Loucy (cell line): ENCODE measurements at regions not wholly inside any gene's neighbourhood (a gene's known extent, or its start where the extent isn't known, plus 50 kb on each side); places are given as distances from the start of the nearest gene placed in this dataset.

Experiments used
- H2AFZ ChIP-seq: fragments of 200-600 bp; sonication (generic); 2 replicates; pipeline ENCODE4 v1.6.0; 2016; ENCODE audit warnings: antibody characterized with exemption, mild to moderate bottlenecking, low read length, moderate library complexity
- H3F3A ChIP-seq: fragments of 200-600 bp; 2 replicates; pipeline ENCODE4 v1.6.0; 2016; ENCODE audit warnings: antibody characterized with exemption, low read depth, mild to moderate bottlenecking
- H3K27me3 ChIP-seq: fragments of 200-600 bp; sonication (generic); 2 replicates; pipeline ENCODE4 v1.6.1; 2014; ENCODE audit warnings: low read length, mild to moderate bottlenecking; ENCODE audit not compliant: insufficient read depth, poor library complexity, severe bottlenecking
- H3K36me3 ChIP-seq: fragments of 200-600 bp; sonication (generic); 2 replicates; pipeline ENCODE4 v1.6.1; 2016; ENCODE audit warnings: low read length; ENCODE audit not compliant: insufficient read depth
- H3K4me1 ChIP-seq: fragments of 200-600 bp; sonication (generic); 2 replicates; pipeline ENCODE4 v1.5.1; 2014; ENCODE audit warnings: low read length, mild to moderate bottlenecking; ENCODE audit not compliant: insufficient read depth, poor library complexity, severe bottlenecking
- H3K4me2 ChIP-seq: fragments of 200-600 bp; sonication (generic); 2 replicates; pipeline ENCODE4 v1.6.0; 2014; ENCODE audit warnings: antibody characterized with exemption, low read length, low read depth, mild to moderate bottlenecking; ENCODE audit not compliant: poor library complexity, severe bottlenecking
- H3K4me3 ChIP-seq: fragments of 200-600 bp; sonication (generic); 2 replicates; pipeline ENCODE4 v1.5.1; 2014; ENCODE audit warnings: low read length, mild to moderate bottlenecking, mixed read lengths; ENCODE audit not compliant: poor library complexity, severe bottlenecking
- H3K79me2 ChIP-seq: fragments of 200-600 bp; sonication (generic); 2 replicates; pipeline ENCODE4 v1.6.1; 2014; ENCODE audit warnings: low read length; ENCODE audit not compliant: insufficient read depth
- H3K9ac ChIP-seq: fragments of 200-600 bp; sonication (generic); 2 replicates; pipeline ENCODE4 v1.6.0; 2014; ENCODE audit warnings: mild to moderate bottlenecking, low read depth, low read length, moderate library complexity; ENCODE audit not compliant: poor library complexity, severe bottlenecking
- H3K9me2 ChIP-seq: fragments of 200-600 bp; sonication (generic); replicated peaks from 2 replicates; pipeline ENCODE4 v1.6.1; 2016; ENCODE audit warnings: low read depth, low read length, mixed read lengths
- H3K9me3 ChIP-seq: fragments of 200-600 bp; sonication (generic); 2 replicates; pipeline ENCODE4 v1.6.1; 2014; ENCODE audit warnings: mild to moderate bottlenecking, antibody characterized with exemption, low read length, low read depth; ENCODE audit not compliant: insufficient read depth
- H4K20me1 ChIP-seq: fragments of 200-600 bp; sonication (generic); 2 replicates; pipeline ENCODE4 v1.6.0; 2014; ENCODE audit warnings: antibody characterized with exemption, low read length, mild to moderate bottlenecking; ENCODE audit not compliant: insufficient read depth, poor library complexity, severe bottlenecking
- EZH2phosphoT487 ChIP-seq: fragments of 200-600 bp; IDR thresholded peaks from 2 replicates; pipeline ENCODE4 v1.6.1; 2018; ENCODE audit warnings: antibody characterized with exemption, mild to moderate bottlenecking, moderate library complexity, borderline replicate concordance
- TF ChIP-seq, protein P1 (sequence below): fragments of 200-600 bp; sonication (generic); conservative IDR thresholded peaks from 2 replicates; pipeline ENCODE4 v1.5.1; 2014; ENCODE audit warnings: mild to moderate bottlenecking, antibody characterized with exemption, low read length

DNA sequence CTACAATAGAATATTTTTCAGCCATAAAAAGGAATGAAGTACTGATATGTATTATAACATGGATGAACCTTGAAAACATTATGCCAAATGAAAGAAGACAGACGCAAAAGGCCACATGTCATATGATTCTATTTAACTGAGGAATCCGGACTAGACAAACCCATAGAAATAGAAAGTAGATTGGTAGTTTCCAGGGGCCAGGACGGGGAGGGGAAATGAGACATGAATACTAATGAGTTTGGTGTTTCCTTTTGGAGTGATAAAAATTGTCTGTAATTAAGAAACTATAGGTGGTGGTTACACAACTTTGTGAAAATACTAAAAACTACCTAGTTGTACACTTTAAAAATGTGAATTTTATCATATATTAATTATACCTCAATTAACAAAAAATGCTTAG lies 247.6 kb downstream of the BCAT1 start:
- TF ChIP-seq EZH2phosphoT487 = no peak
- TF ChIP-seq, protein P1, sequence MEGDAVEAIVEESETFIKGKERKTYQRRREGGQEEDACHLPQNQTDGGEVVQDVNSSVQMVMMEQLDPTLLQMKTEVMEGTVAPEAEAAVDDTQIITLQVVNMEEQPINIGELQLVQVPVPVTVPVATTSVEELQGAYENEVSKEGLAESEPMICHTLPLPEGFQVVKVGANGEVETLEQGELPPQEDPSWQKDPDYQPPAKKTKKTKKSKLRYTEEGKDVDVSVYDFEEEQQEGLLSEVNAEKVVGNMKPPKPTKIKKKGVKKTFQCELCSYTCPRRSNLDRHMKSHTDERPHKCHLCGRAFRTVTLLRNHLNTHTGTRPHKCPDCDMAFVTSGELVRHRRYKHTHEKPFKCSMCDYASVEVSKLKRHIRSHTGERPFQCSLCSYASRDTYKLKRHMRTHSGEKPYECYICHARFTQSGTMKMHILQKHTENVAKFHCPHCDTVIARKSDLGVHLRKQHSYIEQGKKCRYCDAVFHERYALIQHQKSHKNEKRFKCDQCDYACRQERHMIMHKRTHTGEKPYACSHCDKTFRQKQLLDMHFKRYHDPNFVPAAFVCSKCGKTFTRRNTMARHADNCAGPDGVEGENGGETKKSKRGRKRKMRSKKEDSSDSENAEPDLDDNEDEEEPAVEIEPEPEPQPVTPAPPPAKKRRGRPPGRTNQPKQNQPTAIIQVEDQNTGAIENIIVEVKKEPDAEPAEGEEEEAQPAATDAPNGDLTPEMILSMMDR = no peak
- Histone ChIP-seq H3K36me3 (no peaks in the 10 kb centered on the region), H3K4me3 (no peak overlapping the region), H3K4me2 (no peak overlapping the region), H2AFZ (no peak overlapping the region), H3K27me3 (no peaks in the 10 kb centered on the region), H3K9me3 (peaks cover 6% of the 10 kb centered on the region; the same call in 1 of the 2 replicates), H3K4me1 (no peaks in the 10 kb centered on the region), H4K20me1 (no peaks in the 10 kb centered on the region), H3K9me2 (no peaks in the 10 kb centered on the region), H3F3A (no peaks in the 10 kb centered on the region), H3K79me2 (no peaks in the 10 kb centered on the region), H3K9ac (no peak overlapping the region)

DNA sequence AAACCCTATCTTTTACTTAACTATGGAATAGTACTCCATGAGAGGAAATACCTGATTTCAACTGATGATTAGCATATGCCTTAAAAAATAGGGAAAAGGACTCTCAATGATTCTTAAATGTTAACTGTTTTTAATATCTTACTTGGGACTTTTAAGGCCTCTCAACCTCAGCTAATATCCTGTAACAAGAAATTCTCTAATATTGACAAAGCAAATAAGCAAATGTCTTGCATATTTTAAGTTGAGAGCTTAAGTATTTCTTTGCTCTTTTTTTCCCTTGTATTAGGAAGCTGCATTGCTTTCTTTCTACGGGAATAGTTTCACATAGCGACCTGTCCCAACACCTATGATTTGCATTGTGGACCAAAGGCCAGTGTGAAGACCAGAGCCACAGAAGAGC lies 249.9 kb downstream of the BCAT1 start:
- no peak for TF ChIP-seq EZH2phosphoT487
- TF ChIP-seq, protein P1 = no peak
- H3K4me3 ChIP-seq = no peak overlapping the region
- H3K9me3 ChIP-seq = peaks cover 6% of the 10 kb centered on the region; the same call in 1 of the 2 replicates
- H3K9me2 ChIP-seq = no peaks in the 10 kb centered on the region
- peaks cover 8% of the 10 kb centered on the region for H3K4me1 ChIP-seq
- H3K4me2 ChIP-seq = no peak overlapping the region
- no peaks in the 10 kb centered on the region for H3K27me3 ChIP-seq
- H4K20me1 ChIP-seq = no peaks in the 10 kb centered on the region
- H2AFZ ChIP-seq = no peak overlapping the region
- H3K9ac ChIP-seq = no peak overlapping the region
- H3K36me3 ChIP-seq = no peaks in the 10 kb centered on the region
- no peaks in the 10 kb centered on the region for H3F3A ChIP-seq
- H3K79me2 ChIP-seq = no peaks in the 10 kb centered on the region

DNA sequence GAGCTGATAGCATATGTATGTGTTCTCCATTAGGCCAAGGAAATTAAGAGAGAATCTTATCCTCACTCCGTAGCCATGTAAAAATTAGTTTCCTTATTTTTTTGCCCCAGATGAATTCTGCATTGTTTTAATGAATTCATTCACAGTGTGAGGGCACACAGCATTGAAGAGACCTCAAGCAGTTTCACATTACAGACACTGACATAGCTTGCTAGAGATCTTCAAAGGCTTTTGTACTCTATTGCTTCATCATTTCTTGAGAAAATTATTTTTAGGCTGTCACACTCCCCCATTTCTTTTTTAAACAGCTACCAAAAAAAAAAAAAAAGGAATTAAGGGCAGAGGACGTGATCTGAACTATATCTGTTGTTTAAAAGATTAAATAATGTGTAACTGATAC lies 251.1 kb downstream of the BCAT1 start:
- H4K20me1 ChIP-seq = no peaks in the 10 kb centered on the region
- no peak overlapping the region for H3K4me2 ChIP-seq
- H3K79me2 ChIP-seq = no peaks in the 10 kb centered on the region
- H2AFZ ChIP-seq = no peak overlapping the region
- no peaks in the 10 kb centered on the region for H3K36me3 ChIP-seq
- no peak for TF ChIP-seq EZH2phosphoT487
- TF ChIP-seq, protein P1 = no peak
- H3K4me1 ChIP-seq = peaks cover 20% of the 10 kb centered on the region
- no peaks in the 10 kb centered on the region for H3K9me2 ChIP-seq
- H3K9me3 ChIP-seq = peaks cover 6% of the 10 kb centered on the region; the same call in 1 of the 2 replicates
- no peak overlapping the region for H3K9ac ChIP-seq
- no peaks in the 10 kb centered on the region for H3F3A ChIP-seq
- H3K27me3 ChIP-seq = no peaks in the 10 kb centered on the region
- no peak overlapping the region for H3K4me3 ChIP-seq
